IMR-90 (cell line): ENCODE measurements at regions not wholly inside any gene's neighbourhood (a gene's known extent, or its start where the extent isn't known, plus 50 kb on each side); places are given as distances from the start of the nearest gene placed in this dataset.

Experiments used
- ATAC-seq: fragments of 200-7000 bp; cut with Tn5 transposase; 2 replicates; pipeline ENCODE4 v1.9.1; 2020; ENCODE audit warnings: low read depth, mild to moderate bottlenecking, moderate library complexity
- BruUV-seq: library from RNA; stranded (reverse); fragments of 400-500 nt; replicated peaks from 2 replicates; lab custom pipeline; 2021; lab: Mats Ljungman, UMichigan
- CTCF ChIA-PET: fragments of 300-600 bp; formaldehyde crosslinking; extraction: SDS; loops from one replicate; lab custom pipeline; 2021; ENCODE audit warnings: antibody characterized with exemption; lab: Yijun Ruan, JAX
- POLR2A ChIA-PET: fragments of 300-600 bp; sonication (Branson Sonifier 250); formaldehyde crosslinking; loops from one replicate; lab custom pipeline; 2022; ENCODE audit warnings: antibody characterized with exemption; ENCODE audit not compliant: unreplicated experiment; lab: Charles Lee
- DNase-seq: peaks from one replicate; pipeline ENCODE4 v3.0.0; 2013
- H2AFZ ChIP-seq: replicated peaks from 2 replicates; pipeline ENCODE3; 2013; ENCODE audit warnings: low read length, mild to moderate bottlenecking; ENCODE audit not compliant: poor library complexity
- H2AK5ac ChIP-seq: 2 replicates; pipeline ENCODE4 v1.6.1; 2013; ENCODE audit warnings: low read depth, low read length, inconsistent platforms
- H2AK9ac ChIP-seq: replicated peaks from 2 replicates; pipeline ENCODE3; 2013; ENCODE audit warnings: mild to moderate bottlenecking, low read depth, low read length, moderate library complexity; ENCODE audit not compliant: poor library complexity
- H2BK120ac ChIP-seq: 2 replicates; pipeline ENCODE4 v1.6.1; 2013; ENCODE audit warnings: low read depth, low read length, inconsistent platforms
- H2BK15ac ChIP-seq: 3 replicates; pipeline ENCODE4 v1.6.1; 2013; ENCODE audit warnings: low read depth, low read length, inconsistent platforms
- H2BK20ac ChIP-seq: 2 replicates; pipeline ENCODE4 v1.6.1; 2013; ENCODE audit warnings: low read depth, mild to moderate bottlenecking, inconsistent platforms, low read length, moderate library complexity
- H2BK5ac ChIP-seq: 2 replicates; pipeline ENCODE4 v1.6.1; 2013; ENCODE audit warnings: mild to moderate bottlenecking, low read depth, low read length, inconsistent platforms; ENCODE audit not compliant: poor library complexity, severe bottlenecking
- H3K14ac ChIP-seq: replicated peaks from 2 replicates; pipeline ENCODE4 v1.6.1; 2013; ENCODE audit warnings: low read depth, low read length, inconsistent platforms
- H3K18ac ChIP-seq: 2 replicates; pipeline ENCODE4 v1.6.1; 2013; ENCODE audit warnings: low read depth, low read length, control low read depth
- H3K23ac ChIP-seq: 2 replicates; pipeline ENCODE4 v1.6.1; 2013; ENCODE audit warnings: low read depth, low read length, inconsistent platforms
- H3K27ac ChIP-seq: 2 replicates; pipeline ENCODE4 v1.5.1; 2013; ENCODE audit warnings: mild to moderate bottlenecking, control low read depth, low read length; ENCODE audit not compliant: insufficient read depth
- H3K27me3 ChIP-seq: 2 replicates; pipeline ENCODE4 v1.6.1; 2013; ENCODE audit warnings: low read length; ENCODE audit not compliant: control insufficient read depth, insufficient read depth
- H3K36me3 ChIP-seq: 2 replicates; pipeline ENCODE4 v1.6.1; 2013; ENCODE audit warnings: low read length, mixed read lengths; ENCODE audit not compliant: control insufficient read depth, insufficient read depth
- H3K4ac ChIP-seq: 2 replicates; pipeline ENCODE4 v1.6.1; 2013; ENCODE audit warnings: low read depth, low read length, inconsistent platforms
- H3K4me1 ChIP-seq: 2 replicates; pipeline ENCODE4 v1.6.1; 2013; ENCODE audit warnings: low read length, mixed read lengths; ENCODE audit not compliant: control insufficient read depth, insufficient read depth
- H3K4me2 ChIP-seq: 2 replicates; pipeline ENCODE4 v1.6.1; 2013; ENCODE audit warnings: low read depth, mild to moderate bottlenecking, control low read depth, low read length, moderate library complexity
- H3K4me3 ChIP-seq: 2 replicates; pipeline ENCODE4 v1.5.1; 2013; ENCODE audit warnings: low read depth, mild to moderate bottlenecking, control low read depth, low read length, moderate library complexity; ENCODE audit not compliant: insufficient read depth
- H3K56ac ChIP-seq: 2 replicates; pipeline ENCODE4 v1.6.1; 2013; ENCODE audit warnings: low read length, inconsistent platforms; ENCODE audit not compliant: insufficient read depth; ENCODE audit errors: extremely low read depth
- H3K79me1 ChIP-seq, 2 experiments: 2 replicates each; pipeline ENCODE4 v1.6.1; 2013; ENCODE audit warnings: low read length in 2 of 2, inconsistent platforms in 1 of 2, low read depth in 1 of 2
- H3K9ac ChIP-seq: 2 replicates; pipeline ENCODE4 v1.6.1; 2013; ENCODE audit warnings: low read depth, low read length, control low read depth
- H3K9me1 ChIP-seq: 2 replicates; pipeline ENCODE4 v1.6.1; 2013; ENCODE audit warnings: low read length, inconsistent platforms; ENCODE audit not compliant: insufficient read depth
- H3K9me3 ChIP-seq: 2 replicates; pipeline ENCODE4 v1.6.1; 2013; ENCODE audit warnings: low read length; ENCODE audit not compliant: control insufficient read depth, insufficient read depth
- H4K20me1 ChIP-seq: 2 replicates; pipeline ENCODE4 v1.6.1; 2013; ENCODE audit warnings: low read length, inconsistent platforms; ENCODE audit not compliant: insufficient read depth
- H4K5ac ChIP-seq: 2 replicates; pipeline ENCODE4 v1.6.1; 2013; ENCODE audit warnings: mild to moderate bottlenecking, low read depth, low read length, control low read depth
- H4K8ac ChIP-seq, 2 experiments: 2 replicates each; pipeline ENCODE4 v1.6.1; 2013; ENCODE audit warnings: low read depth in 2 of 2, low read length in 2 of 2, control low read depth in 1 of 2, inconsistent platforms in 1 of 2
- H4K91ac ChIP-seq: 2 replicates; pipeline ENCODE4 v1.6.1; 2013; ENCODE audit warnings: low read depth, low read length, inconsistent platforms; ENCODE audit not compliant: insufficient read depth
- CEBPB ChIP-seq: IDR thresholded peaks from 2 replicates; pipeline ENCODE4 v1.6.1; 2012; ENCODE audit warnings: low read depth, low read length, improper control_type of control experiment
- CTCF ChIP-seq: conservative IDR thresholded peaks from 2 replicates; pipeline ENCODE4 v1.5.1; 2012; ENCODE audit warnings: mild to moderate bottlenecking, low read depth, low read length, improper control_type of control experiment
- ELK1 ChIP-seq: fragments of 150-350 bp; IDR thresholded peaks from 2 replicates; pipeline ENCODE4 v1.6.1; 2016; ENCODE audit warnings: low read depth, mild to moderate bottlenecking, low read length, moderate library complexity, borderline replicate concordance
- NFE2L2 ChIP-seq: fragments of 150-350 bp; IDR thresholded peaks from 2 replicates; pipeline ENCODE4 v1.6.1; 2016; ENCODE audit warnings: low read depth, mild to moderate bottlenecking, low read length
- RCOR1 ChIP-seq: IDR thresholded peaks from 2 replicates; pipeline ENCODE4 v1.6.1; 2012; ENCODE audit warnings: mild to moderate bottlenecking, low read length, improper control_type of control experiment; ENCODE audit not compliant: insufficient replicate concordance
- WGBS, 2 experiments: methylation state at CpG; one replicate each; pipeline versions ENCODE4 v1.1.5 to v1.1.7; 2013; ENCODE audit warnings: missing lambda C conversion rate in 2 of 2; ENCODE audit not compliant: insufficient read length in 1 of 2; ENCODE audit errors: extremely low coverage in 2 of 2; 5-methylcytosine and 5-hydroxymethylcytosine counted together
- dilution Hi-C: fragments of 300-500 bp; cut with HindIII; formaldehyde crosslinking; loops from one replicate; pipeline ENCODE4 v1.14.3; 2018; ENCODE audit warnings: low sequenced_read_pairs; ENCODE audit not compliant: unreplicated experiment
- in situ Hi-C: fragments of 300-500 bp; cut with MboI; formaldehyde crosslinking; loops from 3 replicates; pipeline ENCODE4 v1.14.3; 2019; ENCODE audit warnings: low sequenced_read_pairs, inconsistent platforms, mixed read lengths
- intact Hi-C: fragments of 100-400 bp; cut with micrococcal nuclease; formaldehyde crosslinking; loops from 2 replicates; pipeline ENCODE4 v1.10.0; 2022
- TF ChIP-seq, protein P1 (sequence below): fragments of 150-350 bp; IDR thresholded peaks from 2 replicates; pipeline ENCODE4 v1.6.1; 2017; ENCODE audit warnings: mild to moderate bottlenecking, antibody characterized with exemption, low read length, low read depth

DNA sequence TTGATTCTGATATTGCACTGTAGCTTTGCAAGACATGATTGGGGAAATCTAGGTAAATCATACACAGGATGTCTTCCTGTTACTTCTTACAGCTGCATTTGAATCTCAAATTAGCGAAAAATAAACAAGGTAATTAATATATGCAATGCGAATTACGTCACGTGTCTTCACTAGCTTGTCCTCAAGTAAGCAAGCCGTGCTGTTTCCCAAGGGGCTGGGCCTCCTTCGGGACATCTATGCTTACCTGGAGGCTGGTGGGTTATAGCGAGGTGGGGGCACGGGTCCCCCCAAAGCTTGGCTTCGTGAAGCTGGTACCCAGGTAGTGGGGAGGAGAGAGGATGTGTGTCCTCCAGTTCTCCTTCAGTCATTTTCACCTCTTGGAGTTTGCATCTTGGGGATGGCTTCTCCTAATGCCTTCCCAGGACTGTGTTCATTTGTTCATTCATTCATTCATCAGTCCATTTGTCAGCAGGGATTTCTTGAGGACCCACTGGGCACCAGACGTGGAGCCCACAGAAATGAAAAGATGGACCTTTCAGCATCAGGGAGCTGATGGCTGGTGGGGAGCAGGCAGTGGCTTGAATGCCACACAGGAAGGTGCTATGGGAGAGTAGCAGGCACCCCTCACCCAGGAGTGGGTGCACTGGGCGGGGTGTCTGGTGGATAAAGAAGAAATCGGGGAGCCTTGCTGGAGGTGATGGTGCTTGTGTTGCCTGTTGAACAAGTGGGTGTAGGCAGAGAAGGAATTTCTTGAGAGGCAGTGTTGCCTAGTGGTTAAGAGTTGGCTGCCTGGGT lies 155.1 kb downstream of the GLI2 start:
- peaks cover 55% of the 10 kb centered on the region for H4K20me1 ChIP-seq
- H4K91ac ChIP-seq = no peak overlapping the region
- H3K4ac ChIP-seq = no peak overlapping the region; the same call in 1 of the 2 replicates
- H3K23ac ChIP-seq = no peak overlapping the region
- no peak overlapping the region for H3K4me3 ChIP-seq
- no peak for DNase-seq
- H4K5ac ChIP-seq = no peak overlapping the region
- dilution Hi-C loops = no loop called here
- H3K9me1 ChIP-seq = peaks cover 36% of the 10 kb centered on the region
- peaks cover 7% of the 10 kb centered on the region for H3K36me3 ChIP-seq
- no peak overlapping the region for H3K9ac ChIP-seq
- peaks cover 32 to 89% of the 10 kb centered on the region in 2 experiments for H3K79me1 ChIP-seq
- ATAC-seq = no peak
- no peak overlapping the region for H2AFZ ChIP-seq
- in situ Hi-C loops = no loop called here
- TF ChIP-seq, protein P1, sequence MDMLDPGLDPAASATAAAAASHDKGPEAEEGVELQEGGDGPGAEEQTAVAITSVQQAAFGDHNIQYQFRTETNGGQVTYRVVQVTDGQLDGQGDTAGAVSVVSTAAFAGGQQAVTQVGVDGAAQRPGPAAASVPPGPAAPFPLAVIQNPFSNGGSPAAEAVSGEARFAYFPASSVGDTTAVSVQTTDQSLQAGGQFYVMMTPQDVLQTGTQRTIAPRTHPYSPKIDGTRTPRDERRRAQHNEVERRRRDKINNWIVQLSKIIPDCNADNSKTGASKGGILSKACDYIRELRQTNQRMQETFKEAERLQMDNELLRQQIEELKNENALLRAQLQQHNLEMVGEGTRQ = no peak
- TF ChIP-seq CEBPB = no peak
- no peak for TF ChIP-seq CTCF
- TF ChIP-seq ELK1 = no peak
- no peak for TF ChIP-seq NFE2L2
- no peak for TF ChIP-seq RCOR1
- no peak overlapping the region for H3K4me2 ChIP-seq
- H3K27me3 ChIP-seq = no peaks in the 10 kb centered on the region
- H3K9me3 ChIP-seq = no peaks in the 10 kb centered on the region
- no peak overlapping the region for H2BK120ac ChIP-seq
- no peak overlapping the region for H4K8ac ChIP-seq
- H3K56ac ChIP-seq = no peak overlapping the region
- no TSS peak for BruUV-seq
- H2AK5ac ChIP-seq = no peak overlapping the region; the same call in 1 of the 2 replicates
- WGBS, 2 experiments = 90% methylated on average over 2 of the region's 12 CpGs; no CpG with 5 or more reads in 1 of the 2 experiments
- CTCF ChIA-PET = no interaction called here
- intact Hi-C loops = no loop called here
- no peak overlapping the region for H2BK5ac ChIP-seq
- no peak overlapping the region for H3K27ac ChIP-seq
- no peak overlapping the region for H2AK9ac ChIP-seq
- POLR2A ChIA-PET = no interaction called here
- no peak overlapping the region for H3K18ac ChIP-seq
- no peak overlapping the region for H3K14ac ChIP-seq
- no peak overlapping the region for H2BK15ac ChIP-seq
- peaks cover 19% of the 10 kb centered on the region for H3K4me1 ChIP-seq
- no peak overlapping the region for H2BK20ac ChIP-seq
